Spleen (tissue), 7 donors: ENCODE measurements at regions not wholly inside any gene's neighbourhood (a gene's known extent, or its start where the extent isn't known, plus 50 kb on each side); places are given as distances from the start of the nearest gene placed in this dataset.

Experiments
- POLR2A ChIP-seq, 3 donors: fragments of 450-650 bp; IDR thresholded peaks; one replicate each; pipeline ENCODE4 v1.5.1; 2017; ENCODE audit warnings: antibody characterized with exemption in 3 of 3, mild to moderate bottlenecking in 1 of 3
- TF ChIP-seq, protein P1 (sequence below), 11 experiments: fragments of 200-600 bp in 7 of 11; fragments of 450-650 bp in 4 of 11; sonication (generic) in 4 of 11; IDR thresholded peaks in 8 of 11; conservative IDR thresholded peaks in 3 of 11; 1 replicate in 7 of 11; 2 replicates in 4 of 11; pipeline versions ENCODE4 v1.4.0 to v1.8.0; 2016 to 2021; ENCODE audit warnings: antibody characterized with exemption in 11 of 11, inconsistent platforms in 4 of 11, mild to moderate bottlenecking in 1 of 11
- donor health status: DM: no; HTN: no; CAD: no; lungs with moderate emphysema.
- donor health status: DM: no; HTN: no; CAD: no.
- donor health status: DM: no; HTN: no; CAD: no.

GRCh38 chr7:17402628-17403278 lies 104.3 kb downstream of the AHR start:
- TF ChIP-seq, protein P1, sequence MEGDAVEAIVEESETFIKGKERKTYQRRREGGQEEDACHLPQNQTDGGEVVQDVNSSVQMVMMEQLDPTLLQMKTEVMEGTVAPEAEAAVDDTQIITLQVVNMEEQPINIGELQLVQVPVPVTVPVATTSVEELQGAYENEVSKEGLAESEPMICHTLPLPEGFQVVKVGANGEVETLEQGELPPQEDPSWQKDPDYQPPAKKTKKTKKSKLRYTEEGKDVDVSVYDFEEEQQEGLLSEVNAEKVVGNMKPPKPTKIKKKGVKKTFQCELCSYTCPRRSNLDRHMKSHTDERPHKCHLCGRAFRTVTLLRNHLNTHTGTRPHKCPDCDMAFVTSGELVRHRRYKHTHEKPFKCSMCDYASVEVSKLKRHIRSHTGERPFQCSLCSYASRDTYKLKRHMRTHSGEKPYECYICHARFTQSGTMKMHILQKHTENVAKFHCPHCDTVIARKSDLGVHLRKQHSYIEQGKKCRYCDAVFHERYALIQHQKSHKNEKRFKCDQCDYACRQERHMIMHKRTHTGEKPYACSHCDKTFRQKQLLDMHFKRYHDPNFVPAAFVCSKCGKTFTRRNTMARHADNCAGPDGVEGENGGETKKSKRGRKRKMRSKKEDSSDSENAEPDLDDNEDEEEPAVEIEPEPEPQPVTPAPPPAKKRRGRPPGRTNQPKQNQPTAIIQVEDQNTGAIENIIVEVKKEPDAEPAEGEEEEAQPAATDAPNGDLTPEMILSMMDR (IDR thresholded peaks at IDR 0.05 in 8 of 11, conservative IDR thresholded peaks at IDR 0.05 in 3 of 11): no peak
- no peak for TF ChIP-seq POLR2A (IDR thresholded peaks at IDR 0.05)
